ACC112 (cell line): ENCODE measurements at regions not wholly inside any gene's neighbourhood (a gene's known extent, or its start where the extent isn't known, plus 50 kb on each side); places are given as distances from the start of the nearest gene placed in this dataset.

Source experiments
- H2AFZ ChIP-seq: fragments of 200-600 bp; sonication (generic); one replicate; pipeline ENCODE4 v1.6.0; 2017; ENCODE audit warnings: antibody characterized with exemption, low read length; ENCODE audit not compliant: unreplicated experiment
- H3K27ac ChIP-seq: fragments of 200-600 bp; sonication (generic); 2 replicates; pipeline ENCODE4 v1.5.1; 2014; ENCODE audit warnings: low read depth, mild to moderate bottlenecking, antibody characterized with exemption, low read length, moderate library complexity
- H3K27me3 ChIP-seq: fragments of 200-600 bp; sonication (generic); 2 replicates; pipeline ENCODE4 v1.6.1; 2014; ENCODE audit warnings: mild to moderate bottlenecking, antibody characterized with exemption, low read length, moderate library complexity, mixed read lengths; ENCODE audit not compliant: insufficient read depth
- H3K36me3 ChIP-seq: fragments of 200-600 bp; sonication (generic); 2 replicates; pipeline ENCODE4 v1.6.1; 2016; ENCODE audit warnings: mild to moderate bottlenecking, antibody characterized with exemption, low read length, moderate library complexity, mixed read lengths; ENCODE audit not compliant: insufficient read depth
- H3K4me1 ChIP-seq: fragments of 200-600 bp; sonication (generic); one replicate; pipeline ENCODE4 v1.6.1; 2016; ENCODE audit warnings: low read length, mixed read lengths; ENCODE audit not compliant: insufficient read depth, unreplicated experiment, control insufficient read depth
- H3K4me3 ChIP-seq: fragments of 200-600 bp; sonication (generic); 2 replicates; pipeline ENCODE4 v1.5.1; 2014; ENCODE audit warnings: mild to moderate bottlenecking, low read depth, low read length
- H3K79me2 ChIP-seq: fragments of 200-600 bp; sonication (generic); one replicate; pipeline ENCODE4 v1.6.0; 2016; ENCODE audit warnings: low read length; ENCODE audit not compliant: control insufficient read depth, unreplicated experiment, insufficient read depth

DNA sequence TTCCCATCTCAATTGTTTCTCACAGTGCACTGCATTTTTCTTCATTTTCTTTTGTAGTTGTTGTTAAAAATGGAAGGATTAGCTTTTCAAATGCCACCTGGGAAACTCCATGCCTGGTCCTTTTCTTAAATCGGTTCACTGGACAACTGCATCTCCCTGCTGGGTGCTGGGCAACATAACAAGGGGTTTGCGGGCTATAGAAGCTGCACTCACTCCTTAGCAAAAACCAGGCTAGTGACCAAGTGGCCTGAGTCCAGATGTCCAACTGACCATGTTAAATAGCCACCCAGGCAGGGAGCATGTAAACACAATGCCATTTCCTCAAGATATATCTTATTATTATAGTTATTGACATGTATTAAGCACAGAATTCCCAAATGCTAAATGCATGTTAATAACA is 264.9 kb downstream of the ICOS start:
- Histone ChIP-seq H3K79me2 (no peaks in the 10 kb centered on the region), H2AFZ (no peak overlapping the region), H3K36me3 (no peaks in the 10 kb centered on the region), H3K4me1 (no peaks in the 10 kb centered on the region), H3K27me3 (peaks cover 41% of the 10 kb centered on the region), H3K4me3 (no peak overlapping the region), H3K27ac (no peak overlapping the region)

DNA sequence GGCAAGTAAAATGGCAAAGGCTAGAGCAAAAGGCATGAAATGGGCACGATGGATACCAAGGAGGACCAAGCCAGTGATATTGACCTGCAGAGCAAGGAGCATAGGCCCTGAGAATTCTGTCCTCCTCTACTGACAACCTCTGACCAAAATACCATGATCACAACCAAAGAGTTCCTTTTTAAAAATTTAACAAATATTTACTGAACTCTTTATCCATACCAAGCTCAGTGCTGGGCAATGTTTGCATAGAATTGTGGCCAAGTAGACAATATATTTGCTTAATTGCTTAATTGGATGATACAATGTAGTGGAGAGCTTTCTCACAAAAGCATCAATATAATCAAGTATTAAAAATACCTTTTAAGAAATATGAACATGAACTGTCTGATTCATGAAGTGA is 265.7 kb downstream of the ICOS start:
- Histone ChIP-seq H2AFZ (no peak overlapping the region), H3K27me3 (peaks cover 42% of the 10 kb centered on the region), H3K4me3 (no peak overlapping the region), H3K79me2 (no peaks in the 10 kb centered on the region), H3K36me3 (no peaks in the 10 kb centered on the region), H3K4me1 (no peaks in the 10 kb centered on the region), H3K27ac (no peak overlapping the region)

DNA sequence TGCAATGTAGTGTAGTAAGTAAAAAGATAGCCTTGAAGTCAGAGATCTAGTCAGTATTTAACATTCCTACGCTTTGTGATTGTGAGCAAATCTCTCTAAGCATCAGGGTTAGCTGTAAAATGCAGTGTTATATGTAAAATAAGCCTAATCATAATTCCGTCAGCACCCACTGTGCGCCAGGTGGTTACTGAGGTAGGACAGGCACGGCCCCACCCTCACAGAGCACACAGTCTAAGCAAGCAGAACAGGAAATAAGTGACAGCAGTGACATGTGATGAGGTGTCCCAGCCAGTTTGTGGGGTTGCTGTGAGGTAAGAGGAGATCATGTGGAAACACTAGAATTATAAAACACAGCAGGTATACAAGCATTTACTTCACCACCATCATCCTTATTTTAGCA is 267.1 kb downstream of the ICOS start:
- H3K4me3 ChIP-seq, result no peak overlapping the region
- peaks cover 40% of the 10 kb centered on the region for H3K27me3 ChIP-seq
- H2AFZ ChIP-seq, result no peak overlapping the region
- H3K4me1 ChIP-seq, result no peaks in the 10 kb centered on the region
- no peaks in the 10 kb centered on the region for H3K36me3 ChIP-seq
- H3K27ac ChIP-seq, result no peak overlapping the region
- no peaks in the 10 kb centered on the region for H3K79me2 ChIP-seq

DNA sequence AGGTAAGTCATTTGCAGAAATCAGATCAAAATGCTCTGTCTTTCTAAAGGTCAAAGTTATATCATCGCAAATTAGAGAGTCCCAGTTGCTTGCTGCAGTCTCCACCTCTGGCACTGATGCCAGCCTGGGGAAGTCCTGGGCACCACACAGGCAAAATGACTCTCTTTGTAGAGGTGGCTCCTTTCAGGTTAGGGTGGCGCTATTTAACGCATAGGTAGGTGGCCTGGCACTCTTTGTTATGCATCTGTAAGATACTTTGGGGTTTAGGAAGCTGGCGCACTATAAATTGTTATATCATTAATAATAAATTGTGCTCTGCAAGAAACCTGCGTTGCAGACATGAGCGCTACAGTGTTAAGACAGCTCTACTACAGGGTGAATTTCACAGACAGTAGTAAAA is 268.5 kb downstream of the ICOS start:
- Histone ChIP-seq H3K36me3 (no peaks in the 10 kb centered on the region), H3K79me2 (no peaks in the 10 kb centered on the region), H3K27me3 (peaks cover 40% of the 10 kb centered on the region), H2AFZ (no peak overlapping the region), H3K4me1 (no peaks in the 10 kb centered on the region), H3K4me3 (no peak overlapping the region), H3K27ac (no peak overlapping the region)

DNA sequence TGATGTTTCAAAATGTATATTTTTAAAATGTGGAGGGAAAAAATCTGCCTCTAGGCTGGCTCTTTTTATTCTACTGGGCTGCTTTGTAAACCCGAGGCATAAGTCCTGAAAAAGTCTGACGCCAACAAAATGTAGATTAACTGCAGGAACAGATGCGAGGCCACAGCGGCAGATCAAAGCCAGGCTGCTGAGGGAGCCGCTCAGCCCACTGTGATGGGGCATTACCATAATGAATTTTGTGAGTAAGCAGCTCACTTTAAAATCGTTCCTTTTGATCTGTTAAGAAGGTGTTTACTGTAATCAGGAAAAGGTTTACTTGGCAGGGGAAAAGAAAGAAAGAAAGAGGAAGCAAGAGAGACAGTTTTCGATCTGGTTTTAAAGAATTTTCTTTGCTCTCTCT is 269.0 kb downstream of the ICOS start:
- Histone ChIP-seq H2AFZ (no peak overlapping the region), H3K27ac (no peak overlapping the region), H3K27me3 (peaks cover 39% of the 10 kb centered on the region), H3K4me3 (no peak overlapping the region), H3K36me3 (no peaks in the 10 kb centered on the region), H3K79me2 (no peaks in the 10 kb centered on the region), H3K4me1 (no peaks in the 10 kb centered on the region)

DNA sequence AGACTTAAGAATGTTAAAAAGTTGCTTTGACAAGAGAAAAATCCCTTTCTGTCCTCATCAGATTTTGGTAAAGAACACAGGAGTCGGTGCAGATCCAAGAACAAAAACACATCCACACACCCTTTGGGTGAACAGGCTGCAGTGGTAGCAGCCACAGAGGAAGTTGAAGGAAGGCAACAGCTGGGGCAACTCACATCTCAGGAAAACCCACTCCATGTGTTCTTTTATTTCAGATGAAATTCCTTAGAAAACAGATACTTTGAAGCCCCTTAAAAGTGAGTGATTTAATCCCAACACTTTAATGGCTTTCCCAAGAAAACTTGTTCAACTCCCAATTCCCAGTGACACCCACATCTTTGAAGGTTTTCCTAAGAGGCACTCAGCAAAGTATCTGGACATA is 271.3 kb downstream of the ICOS start:
- H3K36me3 ChIP-seq, result no peaks in the 10 kb centered on the region
- no peak overlapping the region for H2AFZ ChIP-seq
- H3K4me1 ChIP-seq, result no peaks in the 10 kb centered on the region
- H3K27me3 ChIP-seq, result peaks cover 37% of the 10 kb centered on the region
- no peak overlapping the region for H3K4me3 ChIP-seq
- H3K27ac ChIP-seq, result no peak overlapping the region
- H3K79me2 ChIP-seq, result no peaks in the 10 kb centered on the region

DNA sequence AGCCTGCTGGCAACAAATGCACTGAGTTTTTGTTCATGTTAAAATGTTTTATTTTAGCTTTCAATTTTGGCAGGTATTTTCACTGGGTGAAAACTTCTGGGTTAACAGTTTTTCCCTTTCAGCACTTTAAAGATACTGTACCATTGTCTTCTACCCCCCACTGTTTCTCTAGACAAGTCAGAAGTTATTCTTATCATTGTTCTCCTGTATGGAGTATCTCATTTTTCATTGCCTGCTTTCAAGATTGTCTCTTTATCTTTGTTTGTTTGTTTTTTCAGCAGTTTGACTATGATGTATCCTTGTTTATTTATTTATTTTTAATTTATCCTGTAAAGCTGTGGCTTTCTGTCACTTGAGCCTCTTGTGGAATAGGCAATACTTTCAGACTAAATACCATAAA is 277.0 kb downstream of the ICOS start:
- no peak overlapping the region for H2AFZ ChIP-seq
- peaks cover 16% of the 10 kb centered on the region for H3K27me3 ChIP-seq
- no peak overlapping the region for H3K4me3 ChIP-seq
- no peaks in the 10 kb centered on the region for H3K36me3 ChIP-seq
- H3K79me2 ChIP-seq, result no peaks in the 10 kb centered on the region
- H3K4me1 ChIP-seq, result no peaks in the 10 kb centered on the region
- H3K27ac ChIP-seq, result no peak overlapping the region

DNA sequence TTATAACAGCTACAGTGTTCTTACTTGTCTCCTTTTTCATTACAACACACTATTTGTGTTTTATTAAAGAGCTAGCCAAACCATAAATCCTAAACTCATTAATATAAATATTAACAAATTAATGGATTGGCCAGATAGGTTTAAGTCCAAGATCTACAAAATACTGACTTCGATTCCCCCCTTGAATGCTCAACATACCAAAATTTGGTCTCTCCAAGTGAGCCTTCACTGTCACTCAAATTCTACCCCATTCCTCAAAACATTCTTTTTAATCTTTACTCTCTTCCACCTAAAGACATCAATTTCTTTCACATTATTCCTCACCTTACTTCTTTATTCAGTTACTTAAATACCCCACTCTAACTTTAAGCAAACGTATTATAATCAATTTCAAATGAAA is 281.5 kb downstream of the ICOS start:
- H2AFZ ChIP-seq, result no peak overlapping the region
- H3K4me3 ChIP-seq, result no peak overlapping the region
- H3K36me3 ChIP-seq, result no peaks in the 10 kb centered on the region
- no peak overlapping the region for H3K27ac ChIP-seq
- no peaks in the 10 kb centered on the region for H3K4me1 ChIP-seq
- H3K79me2 ChIP-seq, result no peaks in the 10 kb centered on the region
- H3K27me3 ChIP-seq, result peaks cover 11% of the 10 kb centered on the region

DNA sequence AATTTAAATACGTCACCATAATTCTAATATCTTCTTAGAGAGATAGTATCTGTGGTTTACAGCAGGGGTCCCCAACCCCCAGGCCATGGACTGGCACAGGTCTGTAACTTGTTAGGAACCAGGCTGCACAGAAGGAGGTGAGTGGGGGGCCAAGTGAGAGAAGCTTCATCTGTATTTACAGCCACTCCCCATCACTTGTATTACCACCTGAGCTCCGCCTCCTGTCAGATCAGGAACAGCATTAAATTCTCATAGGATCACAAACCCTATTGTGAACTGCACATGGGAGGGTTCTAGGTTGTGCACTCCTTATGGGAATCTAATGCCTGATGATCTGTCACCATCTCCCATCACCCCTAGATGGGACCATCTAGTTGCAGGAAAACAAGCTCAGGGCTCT is 282.6 kb downstream of the ICOS start:
- no peaks in the 10 kb centered on the region for H3K79me2 ChIP-seq
- peaks cover 11% of the 10 kb centered on the region for H3K27me3 ChIP-seq
- H2AFZ ChIP-seq, result no peak overlapping the region
- no peak overlapping the region for H3K27ac ChIP-seq
- H3K36me3 ChIP-seq, result no peaks in the 10 kb centered on the region
- H3K4me1 ChIP-seq, result no peaks in the 10 kb centered on the region
- H3K4me3 ChIP-seq, result no peak overlapping the region

DNA sequence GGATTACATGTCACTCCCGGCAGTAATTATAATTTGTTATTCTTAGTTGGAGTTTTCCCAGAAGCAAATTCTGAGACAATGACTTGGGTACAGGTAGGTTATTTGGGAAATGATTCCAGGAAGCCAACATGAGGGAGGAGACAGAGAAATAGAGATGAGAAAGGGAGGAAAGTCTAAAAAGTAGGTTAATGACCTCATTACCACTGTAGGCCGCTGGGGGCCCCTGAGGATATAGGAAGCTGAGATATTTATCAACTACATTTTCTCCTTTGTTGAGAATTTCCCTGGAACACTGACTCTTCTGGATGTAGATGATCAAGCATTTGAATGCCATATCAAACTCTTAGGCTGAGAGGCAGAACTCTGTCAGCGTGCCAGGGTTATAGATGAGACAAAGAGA is 284.3 kb downstream of the ICOS start:
- Histone ChIP-seq H3K79me2 (no peaks in the 10 kb centered on the region), H3K4me3 (no peak overlapping the region), H3K4me1 (no peaks in the 10 kb centered on the region), H2AFZ (no peak overlapping the region), H3K36me3 (no peaks in the 10 kb centered on the region), H3K27ac (no peak overlapping the region), H3K27me3 (peaks cover 16% of the 10 kb centered on the region)

DNA sequence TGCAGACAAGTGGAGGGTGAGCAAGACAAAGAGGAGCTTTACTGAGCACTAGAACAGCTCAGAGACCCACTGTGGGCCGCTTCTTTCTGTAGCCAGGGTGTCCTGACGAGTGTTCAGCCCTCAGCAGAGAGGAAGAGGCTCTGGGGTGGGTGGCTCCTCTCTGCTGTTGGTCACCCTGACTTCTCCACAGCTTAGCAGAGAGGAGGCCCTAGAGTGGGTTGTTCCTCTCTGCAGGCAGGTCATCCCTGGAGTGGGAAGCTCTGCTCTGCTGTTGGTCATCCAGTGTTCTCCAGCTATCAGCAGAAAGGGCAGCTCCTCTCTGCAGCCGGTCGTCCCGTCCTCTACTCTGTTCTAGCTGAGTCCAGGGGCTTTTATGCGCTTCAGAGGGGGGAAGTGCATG is 286.5 kb downstream of the ICOS start:
- Histone ChIP-seq H3K36me3 (no peaks in the 10 kb centered on the region), H3K79me2 (no peaks in the 10 kb centered on the region), H2AFZ (no peak overlapping the region), H3K27me3 (peaks cover 36% of the 10 kb centered on the region), H3K27ac (no peak overlapping the region), H3K4me3 (no peak overlapping the region), H3K4me1 (no peaks in the 10 kb centered on the region)

DNA sequence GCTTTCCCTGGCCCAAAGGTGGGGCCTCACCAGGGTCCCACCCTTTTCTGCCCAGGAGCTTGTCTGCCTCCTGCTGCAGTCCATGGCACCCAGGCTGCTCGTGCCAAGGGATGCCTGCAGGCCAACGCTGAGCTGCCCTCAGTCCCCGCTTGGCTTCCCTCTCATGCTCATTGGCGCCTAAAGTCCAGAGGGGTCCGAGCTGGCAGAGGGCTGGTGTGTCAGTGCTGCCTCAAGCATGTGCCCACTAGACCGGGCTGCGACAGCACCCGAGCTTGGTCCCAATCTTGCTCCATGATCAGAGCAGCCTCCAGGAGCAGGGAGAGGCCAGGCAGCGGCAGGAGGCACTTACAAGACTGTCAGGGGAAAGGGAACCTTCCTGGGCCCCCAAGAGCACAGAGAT is 287.0 kb downstream of the ICOS start:
- Histone ChIP-seq H2AFZ (no peak overlapping the region), H3K4me3 (no peak overlapping the region), H3K4me1 (no peaks in the 10 kb centered on the region), H3K36me3 (no peaks in the 10 kb centered on the region), H3K27me3 (peaks cover 38% of the 10 kb centered on the region), H3K27ac (no peak overlapping the region), H3K79me2 (no peaks in the 10 kb centered on the region)
